AG09309 (cell line): ENCODE measurements at regions not wholly inside any gene's neighbourhood (a gene's known extent, or its start where the extent isn't known, plus 50 kb on each side); places are given as distances from the start of the nearest gene placed in this dataset.
"Not testable (repeated sequence)": the region's sequence is repeated elsewhere in the genome, so short reads cannot be mapped to it uniquely, and the experiment has no call there.

Source experiments
- DNase-seq: peaks from one replicate; pipeline ENCODE4 v3.0.0-alpha.2; 2010; ENCODE audit warnings: low read depth
- H3K4me3 ChIP-seq: 2 replicates; pipeline ENCODE4 v1.5.1; 2011; ENCODE audit warnings: mild to moderate bottlenecking, low read depth, low read length, moderate library complexity; ENCODE audit not compliant: control insufficient read depth
- CTCF ChIP-seq: IDR thresholded peaks from 2 replicates; pipeline ENCODE4 v1.5.1; 2011; ENCODE audit warnings: mild to moderate bottlenecking, low read depth, low read length, inconsistent platforms; ENCODE audit not compliant: insufficient read depth, control insufficient read depth; ENCODE audit errors: missing control alignments

GRCh38 chr11:81331611-81332235, 1401.9 kb downstream of the FAM181B start:
- no peak for DNase-seq
- TF ChIP-seq CTCF = no peak
- no peak overlapping the region for H3K4me3 ChIP-seq

DNA sequence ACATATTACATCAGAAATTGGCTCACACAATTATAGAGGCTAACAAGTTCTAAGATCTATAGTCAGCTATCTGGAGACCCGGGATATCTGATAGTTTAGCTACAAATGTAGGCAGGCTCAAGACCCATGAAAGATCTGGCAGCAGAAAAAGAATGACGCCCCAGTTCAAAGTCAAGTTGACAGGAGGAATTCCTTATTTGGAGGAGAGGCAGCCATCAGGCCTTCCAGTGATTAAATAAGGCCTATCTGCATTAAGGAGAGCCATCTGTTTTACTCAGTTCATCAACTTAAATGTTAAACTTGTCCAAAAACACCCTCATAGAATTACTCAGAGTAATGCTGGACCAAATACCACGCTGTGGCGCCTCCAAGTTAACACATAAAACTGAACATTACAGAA, 1402.6 kb downstream of the FAM181B start:
- no peak for TF ChIP-seq CTCF
- no peak for DNase-seq
- H3K4me3 ChIP-seq = no peak overlapping the region

- DNase-seq = no peak
- no peak for TF ChIP-seq CTCF
- no peak overlapping the region for H3K4me3 ChIP-seq
Measured at GRCh38 chr11:81303038-81303664, 1430.5 kb downstream of the FAM181B start.

DNA sequence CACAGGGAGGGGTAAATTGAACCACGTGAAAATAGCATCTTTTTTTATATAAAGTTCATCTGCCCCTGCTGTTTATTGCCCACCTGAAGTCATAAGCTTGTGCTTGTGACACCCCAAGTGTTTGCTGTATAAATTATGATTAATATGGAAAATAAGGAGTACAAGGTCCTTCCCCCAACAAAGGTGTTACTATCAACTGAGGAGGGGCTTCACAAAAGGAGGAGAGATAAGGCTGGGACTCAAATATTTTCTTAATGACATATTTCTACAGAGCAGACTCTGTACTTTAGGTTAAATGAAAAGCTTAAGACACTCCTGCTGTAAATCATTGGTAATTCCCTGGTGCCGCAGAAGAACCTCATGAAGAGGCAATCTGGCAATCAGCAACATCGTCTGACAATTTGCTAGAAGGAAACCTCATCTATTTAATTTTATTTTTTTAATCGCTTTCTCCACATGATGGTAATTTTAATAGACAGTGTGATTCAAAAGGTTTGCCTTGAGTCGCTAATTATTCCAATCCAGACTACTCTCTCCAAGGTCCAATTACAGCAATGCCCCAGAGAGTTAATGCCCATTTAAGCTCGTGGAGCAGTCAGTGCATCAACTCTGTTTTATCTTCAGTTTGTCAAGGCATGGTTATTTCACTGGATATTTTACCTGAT, 1432.4 kb downstream of the FAM181B start:
- H3K4me3 ChIP-seq = no peak overlapping the region
- DNase-seq = no peak
- no peak for TF ChIP-seq CTCF

DNA sequence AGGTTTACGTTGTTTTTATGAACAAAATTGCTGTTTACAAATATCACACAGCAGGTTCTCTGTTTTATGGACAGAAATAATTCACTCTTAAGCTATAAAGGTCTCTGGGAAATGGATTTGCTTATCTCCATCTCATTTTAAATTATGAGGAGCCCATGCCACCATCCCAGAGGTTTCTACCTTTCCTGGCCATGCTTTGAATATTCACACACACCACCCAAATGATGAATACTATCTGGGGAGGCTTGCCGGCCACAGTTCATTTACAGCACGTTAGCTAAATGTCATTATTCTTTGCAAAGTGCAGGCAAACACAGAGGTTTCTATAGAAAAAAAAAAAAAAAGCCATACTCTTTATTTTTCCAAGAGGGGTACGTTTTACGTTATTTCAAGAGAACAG, 1446.7 kb downstream of the FAM181B start:
- TF ChIP-seq CTCF = no peak
- H3K4me3 ChIP-seq = no peak overlapping the region
- no peak for DNase-seq

- no peak for TF ChIP-seq CTCF
- no peak overlapping the region for H3K4me3 ChIP-seq
- DNase-seq = no peak
Measured at GRCh38 chr11:81286550-81286949, 1447.1 kb downstream of the FAM181B start.

DNA sequence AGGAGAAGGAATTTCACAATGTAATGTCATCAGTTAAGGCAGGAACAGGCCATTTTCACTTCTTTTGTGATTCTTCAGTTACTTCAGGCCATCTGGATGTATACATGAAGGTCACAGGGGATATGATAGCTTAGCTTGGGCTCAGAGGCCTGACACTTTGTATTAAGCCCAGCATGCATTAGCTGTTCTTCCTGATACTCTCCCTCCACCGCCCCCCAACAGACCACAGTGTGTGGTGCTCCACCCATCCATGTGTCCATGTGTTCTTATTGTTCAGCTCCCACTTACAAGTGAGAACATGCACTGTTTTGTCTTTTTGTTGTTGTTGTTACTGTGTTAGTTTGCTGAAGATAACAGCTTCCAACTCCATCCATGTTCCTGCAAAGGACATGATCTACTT, 1453.4 kb downstream of the FAM181B start:
- not testable (repeated sequence) for H3K4me3 ChIP-seq, DNase-seq
